GM18499 (cell line): ENCODE measurements at regions not wholly inside any gene's neighbourhood (a gene's known extent, or its start where the extent isn't known, plus 50 kb on each side); places are given as distances from the start of the nearest gene placed in this dataset.

Source experiments
- ATAC-seq: cut with Tn5 transposase; IDR thresholded peaks from one replicate; pipeline ENCODE4 v1.9.1; 2021; ENCODE audit warnings: moderate number of reproducible peaks; ENCODE audit not compliant: insufficient read depth, unreplicated experiment

GRCh38 chr15:94105760-94106159 is 125.6 kb upstream of the MCTP2 start:
- ATAC-seq: no peak

GRCh38 chr15:94100863-94101262 is 130.5 kb upstream of the MCTP2 start:
- no peak for ATAC-seq

- no peak for ATAC-seq
Measured at GRCh38 chr15:94099574-94099960, 131.8 kb upstream of the MCTP2 start.

GRCh38 chr15:94098921-94099573 is 132.3 kb upstream of the MCTP2 start:
- ATAC-seq: no peak

DNA sequence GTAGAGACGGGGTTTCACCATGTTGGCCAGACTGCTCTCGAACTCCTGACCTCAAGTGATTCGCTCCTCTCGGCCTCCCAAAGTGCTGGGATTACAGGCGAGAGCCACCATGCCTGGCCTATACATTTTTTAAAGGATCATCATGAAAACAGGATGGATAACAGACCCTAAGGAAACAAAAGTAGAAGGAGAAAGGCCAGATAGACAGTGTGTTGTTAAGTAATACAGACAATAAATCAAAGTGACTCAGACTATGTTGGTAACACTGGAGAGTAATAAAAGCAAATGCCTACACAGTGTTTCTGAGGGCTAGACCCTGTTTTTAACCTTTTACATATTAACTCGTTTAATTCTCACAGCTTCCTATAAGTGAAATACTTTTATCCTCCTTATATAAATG is 133.8 kb upstream of the MCTP2 start:
- ATAC-seq: no peak

DNA sequence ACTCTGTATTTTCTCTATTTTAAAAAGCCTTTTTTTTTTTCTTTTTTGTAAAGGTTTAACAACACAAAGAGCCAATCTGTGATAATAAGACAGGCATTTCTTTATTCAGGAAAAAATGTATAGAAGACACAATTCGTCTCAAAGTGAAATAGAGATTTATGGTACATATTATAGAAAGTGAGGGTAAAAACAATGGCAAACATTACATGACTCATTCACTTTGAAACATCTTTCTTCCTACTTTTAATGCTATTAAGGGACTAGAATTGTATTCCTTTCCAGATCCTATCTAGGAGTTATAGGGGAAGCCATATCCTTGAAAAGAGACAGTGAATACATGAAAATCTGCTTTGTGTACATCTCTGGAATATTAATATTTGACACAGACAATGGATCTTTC is 137.1 kb upstream of the MCTP2 start:
- no peak for ATAC-seq

DNA sequence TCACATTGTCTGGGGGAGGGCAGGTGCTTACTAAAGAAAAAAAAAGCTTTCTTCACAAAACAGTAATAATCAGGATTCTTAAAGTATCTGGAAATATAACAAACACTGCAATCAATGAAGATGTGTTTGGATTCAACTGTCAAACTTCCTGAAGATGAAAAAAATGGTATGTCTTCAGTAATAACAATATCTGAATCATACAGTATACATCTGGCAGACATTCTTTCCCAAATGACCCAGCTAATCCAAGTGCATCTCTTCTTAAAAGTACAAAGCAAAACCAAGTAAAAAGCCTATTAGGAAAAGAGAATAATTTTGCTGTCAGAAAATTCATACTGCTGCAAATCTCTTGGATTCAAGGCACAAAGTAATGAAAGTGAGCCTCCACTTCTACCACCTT is 145.0 kb upstream of the MCTP2 start:
- no peak for ATAC-seq

GRCh38 chr15:94083467-94084052 is 147.8 kb upstream of the MCTP2 start:
- no peak for ATAC-seq

DNA sequence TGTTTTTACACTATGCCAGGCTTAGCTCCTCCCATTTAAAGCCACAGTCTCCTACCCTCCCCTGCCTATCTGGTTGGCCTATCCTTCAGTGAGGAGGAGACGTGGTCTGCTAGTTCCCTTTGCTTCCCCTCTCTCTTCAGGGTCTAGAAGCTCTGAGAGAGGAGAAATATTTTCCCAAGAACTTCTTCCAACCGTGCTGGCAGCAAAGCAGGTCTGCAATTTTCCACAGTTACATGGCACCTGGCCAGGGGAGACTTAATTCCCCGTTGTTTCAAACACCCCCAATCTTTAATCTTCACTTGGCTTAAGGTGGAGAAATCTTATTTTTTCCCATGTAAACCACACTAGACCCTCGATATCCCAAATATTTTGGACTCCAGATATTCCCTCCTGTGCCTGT is 149.5 kb upstream of the MCTP2 start:
- ATAC-seq: no peak

DNA sequence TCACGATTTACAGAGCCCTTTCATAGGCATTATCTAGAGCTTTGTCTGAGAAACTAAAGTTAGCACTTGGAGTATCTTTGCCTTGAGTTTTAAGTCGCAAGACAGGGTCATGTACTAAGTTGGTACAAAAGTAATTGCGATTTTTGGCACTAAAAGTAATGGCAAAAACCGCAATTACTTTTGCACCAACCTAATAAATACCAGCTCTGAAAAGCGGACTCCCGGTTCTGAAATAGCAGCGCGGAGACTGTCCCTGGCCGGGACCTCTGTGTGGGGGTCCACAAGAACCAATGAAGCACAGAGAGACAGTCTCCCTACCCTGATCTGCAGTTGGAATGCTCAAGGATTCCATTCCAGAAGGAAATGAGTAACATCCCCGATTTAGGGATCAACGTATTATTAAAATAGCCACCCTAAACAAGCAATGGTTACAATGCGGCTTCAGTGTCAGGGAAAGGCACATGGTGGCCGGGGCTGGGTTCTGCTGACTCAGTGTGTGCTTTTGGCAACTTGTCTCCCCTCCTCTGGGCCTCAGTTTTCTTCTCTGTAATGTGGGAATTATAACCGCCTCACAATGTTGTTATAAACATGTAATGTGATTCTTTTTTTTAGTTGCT is 150.3 kb upstream of the MCTP2 start:
- ATAC-seq: no peak

- no peak for ATAC-seq
Measured at GRCh38 chr15:94080416-94080815, 150.9 kb upstream of the MCTP2 start.

DNA sequence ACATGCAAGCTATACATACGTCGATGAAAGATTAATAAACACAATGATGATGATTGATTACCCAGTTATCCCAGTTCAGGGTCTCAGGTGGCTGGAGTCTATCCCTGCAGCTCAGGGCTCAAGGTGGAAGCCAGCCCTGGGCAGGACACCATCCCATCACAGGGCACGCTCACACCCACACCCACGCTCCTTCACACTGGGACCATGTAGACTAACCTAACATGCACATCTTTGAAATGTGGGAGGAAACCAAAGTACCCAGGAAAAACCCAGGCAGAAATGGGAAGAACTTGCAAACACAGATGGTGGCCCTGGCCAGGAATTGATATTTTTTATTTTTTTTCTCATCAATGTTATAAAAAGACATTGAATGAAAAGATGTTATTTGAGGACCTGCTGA is 151.4 kb upstream of the MCTP2 start:
- no peak for ATAC-seq

GRCh38 chr15:94079459-94079858 is 151.9 kb upstream of the MCTP2 start:
- no peak for ATAC-seq

GRCh38 chr15:94077938-94078337 is 153.4 kb upstream of the MCTP2 start:
- no peak for ATAC-seq

DNA sequence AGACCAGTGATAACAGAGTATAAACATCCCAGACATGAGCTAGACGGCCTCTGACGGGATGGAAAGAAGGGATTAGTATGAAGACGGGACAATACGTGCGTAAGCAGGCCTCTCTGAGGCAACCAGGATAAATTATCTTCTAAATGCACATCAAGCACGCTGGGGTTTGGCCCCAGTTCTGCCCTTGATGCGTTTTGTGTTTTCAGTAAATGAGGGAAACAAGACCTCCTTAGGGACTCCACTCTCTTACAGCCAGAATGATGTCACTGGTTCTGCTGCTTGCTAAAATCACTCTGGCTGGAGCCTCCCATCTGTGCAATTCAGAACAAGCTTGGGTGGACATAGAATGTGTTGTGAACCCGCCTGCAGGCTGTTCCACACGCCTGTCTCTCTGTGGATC is 156.0 kb upstream of the MCTP2 start:
- no peak for ATAC-seq

DNA sequence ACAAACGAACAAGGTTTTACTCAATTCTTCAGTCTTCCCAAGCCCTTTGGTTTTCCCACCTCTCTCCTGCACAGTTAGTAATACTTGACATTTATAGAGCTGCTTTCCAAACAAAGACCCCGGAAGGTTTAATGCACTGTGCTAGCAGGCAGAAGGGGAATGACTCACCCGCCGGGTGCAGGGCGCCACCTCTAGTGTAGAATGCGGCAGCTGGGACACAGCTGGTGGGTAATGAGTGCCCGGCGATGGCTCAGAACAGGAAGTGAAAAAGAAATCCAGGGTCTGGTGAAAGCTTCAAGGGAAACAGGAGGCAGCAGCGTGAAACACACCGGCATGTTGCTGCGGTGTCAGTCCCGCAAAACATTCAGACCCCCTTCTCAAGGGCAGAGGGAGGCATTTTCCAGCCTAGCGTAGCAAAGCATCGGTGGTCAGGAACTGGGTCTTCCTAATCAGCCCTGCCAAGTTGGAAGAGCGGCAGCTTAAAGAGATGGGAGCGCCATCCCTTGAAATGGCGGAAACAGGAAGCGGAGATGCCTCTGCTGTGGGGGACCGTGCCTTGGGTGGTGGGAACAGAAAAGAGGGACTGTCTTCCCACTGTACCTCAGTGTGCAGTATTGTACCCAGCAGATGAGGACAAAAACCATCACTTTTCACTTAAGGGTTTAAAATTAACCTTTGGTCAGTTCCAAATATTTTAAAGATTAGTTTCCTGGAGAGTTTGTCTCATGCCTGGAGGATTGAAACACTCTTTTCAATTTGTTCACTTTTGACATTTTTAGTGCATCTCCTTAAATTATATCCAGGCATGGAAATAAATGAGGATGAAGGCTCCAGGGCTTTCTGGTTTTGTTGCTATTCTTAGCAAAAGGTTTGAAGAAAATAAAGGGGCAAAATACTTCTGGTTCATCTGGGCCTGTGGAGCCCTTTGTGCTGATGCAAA is 160.7 kb upstream of the MCTP2 start:
- no peak for ATAC-seq

DNA sequence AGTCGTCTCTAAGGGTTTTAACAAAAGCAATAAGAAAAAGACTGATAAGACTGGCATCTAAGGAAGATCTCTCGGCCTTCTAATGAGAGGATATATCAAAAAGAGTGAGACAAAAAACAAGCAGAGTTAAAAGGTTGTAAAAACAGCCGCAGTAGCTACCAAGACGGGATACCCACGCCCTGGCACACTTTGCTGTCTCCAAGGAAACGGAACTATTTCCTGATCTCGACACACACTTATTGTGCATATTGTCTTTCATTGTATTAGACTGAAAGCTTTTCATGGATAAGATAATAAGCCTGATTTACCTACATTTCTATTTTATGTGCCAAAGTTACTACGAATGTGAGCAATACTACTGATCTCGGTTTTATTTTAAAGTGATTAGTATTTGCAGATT is 161.5 kb upstream of the MCTP2 start:
- ATAC-seq: no peak

GRCh38 chr15:94066811-94067210 is 164.6 kb upstream of the MCTP2 start:
- no peak for ATAC-seq

DNA sequence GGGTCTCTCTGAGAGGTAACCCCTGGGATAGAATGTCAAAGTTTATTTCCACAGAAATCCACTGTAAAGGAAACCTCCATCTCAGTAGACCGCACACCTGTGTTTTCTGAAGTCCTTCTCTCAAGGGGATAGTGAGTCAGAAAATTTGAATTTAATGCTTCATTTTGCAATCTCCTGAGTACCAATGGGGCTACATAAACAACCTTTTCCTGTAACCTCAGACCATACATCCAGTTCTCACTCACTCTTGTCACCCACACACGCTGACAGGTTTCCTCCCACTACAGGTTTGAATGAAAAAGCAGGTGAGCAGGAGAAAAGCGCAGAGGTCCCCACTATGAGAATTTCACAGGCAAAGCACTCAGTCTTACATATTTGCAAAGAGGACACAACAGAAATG is 165.3 kb upstream of the MCTP2 start:
- ATAC-seq: no peak

DNA sequence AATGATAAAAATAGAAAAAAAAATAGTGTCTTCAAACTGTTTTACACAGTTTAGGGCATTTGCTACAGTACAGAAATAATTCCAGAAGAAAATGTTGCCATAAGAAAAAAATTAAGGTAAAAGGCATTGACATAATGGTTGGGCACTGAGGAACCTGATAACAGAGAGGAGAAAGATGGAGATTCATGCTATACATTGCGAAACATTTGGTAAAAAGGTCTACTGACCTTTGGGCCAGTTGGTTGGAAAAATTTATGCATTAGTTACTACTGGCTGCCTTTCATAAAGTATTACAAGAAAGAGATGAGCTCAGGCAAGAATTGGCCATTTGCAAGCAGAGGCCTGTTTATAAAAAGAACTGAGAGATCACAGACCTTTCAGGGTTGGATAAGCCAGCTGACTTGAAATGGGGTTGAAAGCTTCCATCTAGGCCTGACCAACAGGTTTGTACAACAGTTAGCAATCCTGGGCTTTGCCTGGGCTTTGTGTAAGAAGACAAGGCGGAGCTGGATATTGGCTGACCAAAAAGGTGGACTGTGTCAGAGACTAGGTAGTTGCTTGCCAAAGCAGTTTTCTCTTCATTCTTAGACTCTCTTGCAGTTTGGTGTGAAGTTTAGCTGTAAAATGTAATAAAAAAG is 166.6 kb upstream of the MCTP2 start:
- ATAC-seq: no peak

DNA sequence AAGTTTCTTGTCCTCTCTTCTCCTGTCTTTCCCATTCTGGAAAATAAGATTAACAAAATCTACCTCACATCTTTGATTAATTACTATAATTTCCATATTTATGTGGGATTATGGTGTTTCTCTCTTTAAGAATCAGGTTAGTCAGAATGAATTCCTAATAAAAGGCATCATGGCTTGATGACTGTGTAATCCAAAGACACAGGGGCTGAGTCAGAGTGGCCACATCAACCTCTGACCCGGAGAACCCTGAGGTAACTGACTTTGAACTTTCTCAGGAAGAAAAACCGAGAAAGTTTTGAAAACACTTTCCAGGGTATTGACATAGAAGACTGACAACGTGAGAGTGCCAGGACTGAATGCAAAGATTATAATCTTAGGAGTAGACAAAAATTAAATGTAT is 170.3 kb upstream of the MCTP2 start:
- ATAC-seq: no peak
